GM04504 (cell line): ENCODE measurements at regions not wholly inside any gene's neighbourhood (a gene's known extent, or its start where the extent isn't known, plus 50 kb on each side); places are given as distances from the start of the nearest gene placed in this dataset.

Experiments used
- DNase-seq: peaks from one replicate; pipeline ENCODE4 v3.0.0-alpha.2; 2012; ENCODE audit warnings: low read depth

- DNase-seq: no peak
These were observed 154.7 kb downstream of the KTN1 start for GRCh38 chr14:55734731-55735130.

DNA sequence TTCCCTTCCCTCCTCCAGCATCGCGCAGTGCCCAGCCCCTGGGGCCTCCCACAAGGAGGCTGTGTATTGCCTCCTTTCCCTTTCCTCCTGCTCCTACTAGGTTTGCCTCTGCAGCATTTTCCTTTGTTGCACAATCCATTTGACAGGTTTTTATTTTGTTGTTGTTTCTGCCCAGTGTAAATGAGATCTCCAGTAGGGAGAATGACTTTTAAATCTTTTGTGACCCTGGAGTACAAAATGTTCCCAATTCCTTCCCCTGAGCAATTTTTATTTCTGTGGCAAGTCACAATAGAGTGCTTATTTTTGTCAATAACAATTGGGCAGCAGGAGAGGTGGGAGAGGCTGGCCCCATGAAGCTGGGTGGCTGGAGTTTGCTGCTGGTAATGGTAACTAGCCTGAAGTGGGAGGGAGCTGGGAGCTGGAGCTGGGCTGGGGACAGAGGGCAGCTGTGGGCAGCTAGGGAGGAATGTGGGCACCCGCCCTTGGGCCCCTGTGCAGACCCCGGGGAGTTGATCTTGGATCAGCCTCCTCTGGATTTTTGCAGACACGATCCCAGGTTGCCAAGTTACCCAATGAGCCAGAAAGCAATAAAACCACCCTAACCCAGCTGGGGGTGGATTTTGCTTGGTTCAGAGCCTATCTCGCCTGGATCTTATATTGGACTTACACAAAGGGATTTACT is 160.1 kb downstream of the KTN1 start:
- DNase-seq: no peak

GRCh38 chr14:55740649-55740989 is 160.6 kb downstream of the KTN1 start:
- DNase-seq: no peak

DNA sequence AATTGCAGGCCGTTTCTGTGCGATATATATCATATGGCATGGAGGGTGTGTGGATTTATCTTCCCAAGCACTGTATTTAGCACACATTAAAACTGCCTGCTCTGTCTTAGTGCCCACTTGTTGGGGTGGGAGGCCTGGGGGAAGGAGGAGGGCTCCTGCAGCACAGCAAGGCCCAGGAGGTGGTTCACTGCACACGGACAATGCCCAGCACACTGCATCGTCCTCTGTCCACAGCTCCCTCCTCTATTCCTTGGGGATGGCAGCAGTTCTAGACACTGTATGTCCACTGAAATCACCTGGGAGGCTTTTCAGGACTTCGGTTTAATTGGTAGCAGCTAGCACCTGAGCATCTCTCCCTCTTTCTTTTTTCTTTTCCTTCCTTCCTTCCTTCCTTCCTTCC is 161.2 kb downstream of the KTN1 start:
- no peak for DNase-seq

DNA sequence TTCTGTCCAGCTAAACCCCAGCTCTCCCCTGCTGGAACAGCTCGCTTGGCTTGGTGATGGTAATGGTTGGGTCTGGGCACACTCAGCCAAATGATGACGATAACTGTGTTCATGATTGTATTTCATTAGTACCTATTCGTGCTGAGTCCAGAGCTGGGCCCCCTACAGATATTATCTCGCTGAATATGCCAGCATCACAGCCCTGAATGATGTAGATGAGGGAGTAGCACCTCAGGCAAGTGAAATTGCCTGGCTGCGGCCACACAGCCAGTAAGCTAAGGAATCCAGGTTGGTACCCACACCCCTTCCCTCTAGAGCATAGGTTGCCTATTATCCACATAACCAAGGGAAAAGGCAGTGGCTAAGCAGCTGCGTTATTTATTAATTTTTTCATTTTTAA is 163.5 kb downstream of the KTN1 start:
- DNase-seq: no peak

DNA sequence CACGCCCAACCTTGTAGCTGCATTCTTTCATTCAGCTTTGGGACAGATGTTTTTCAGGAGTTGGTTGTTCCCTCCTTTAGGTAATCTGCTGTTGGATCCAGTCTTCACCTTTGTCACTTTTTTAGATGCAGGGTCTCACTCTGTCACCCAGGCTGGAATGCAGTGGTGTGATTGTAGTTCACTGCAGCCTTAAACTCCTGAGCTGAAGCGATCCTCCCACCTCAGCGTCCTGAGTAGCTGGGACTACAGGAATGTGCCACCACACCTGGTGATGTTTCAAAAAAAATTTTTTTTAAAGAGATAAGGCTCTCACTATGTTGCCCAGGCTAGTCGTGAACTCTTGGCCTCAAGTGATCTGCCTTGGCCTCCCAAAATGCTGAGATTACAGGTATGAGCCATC is 164.3 kb downstream of the KTN1 start:
- DNase-seq: no peak

DNA sequence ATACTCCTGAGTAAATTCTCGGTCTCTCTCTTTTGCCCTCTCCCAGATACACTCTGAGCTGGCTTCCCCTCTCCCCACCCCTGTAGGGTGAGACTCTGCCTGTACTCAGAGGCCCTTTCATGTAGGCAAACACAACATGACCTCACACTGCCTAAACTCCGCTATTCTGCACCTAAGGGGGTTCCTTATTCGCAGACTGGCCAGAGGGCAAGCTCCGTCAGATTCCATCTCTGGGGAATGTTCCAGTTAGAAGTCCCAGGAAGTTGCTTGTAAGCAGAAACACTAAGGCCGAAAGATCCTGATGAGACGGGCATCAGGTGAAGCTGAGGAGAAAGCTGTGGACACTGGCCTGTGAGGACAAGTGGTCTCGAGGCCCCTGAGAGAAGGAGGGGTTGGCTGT is 165.9 kb downstream of the KTN1 start:
- no peak for DNase-seq

DNA sequence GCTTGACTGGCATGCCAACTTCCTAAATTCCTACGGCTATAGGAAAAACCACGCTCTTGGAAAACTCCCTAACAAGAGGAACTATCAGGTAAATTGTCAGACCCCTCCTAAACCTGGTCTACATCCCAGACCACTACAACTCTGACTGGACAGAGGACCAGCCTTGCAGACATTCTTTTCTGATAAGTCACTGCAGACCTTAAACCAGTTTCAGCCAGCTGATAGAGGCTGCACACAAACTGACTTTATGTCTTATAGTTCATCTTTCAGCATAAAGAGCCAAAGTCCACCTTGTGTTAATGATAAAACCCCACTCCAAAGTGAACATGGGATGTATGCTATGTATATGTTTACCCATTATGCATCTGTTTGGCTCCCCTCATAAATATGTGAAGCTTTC is 166.6 kb downstream of the KTN1 start:
- no peak for DNase-seq

- no peak for DNase-seq
These were observed 167.2 kb downstream of the KTN1 start for GRCh38 chr14:55747186-55747585.

- DNase-seq: no peak
These were observed 169.3 kb downstream of the KTN1 start for GRCh38 chr14:55749201-55749812.

- no peak for DNase-seq
These were observed 169.9 kb downstream of the KTN1 start for GRCh38 chr14:55749946-55750345.

DNA sequence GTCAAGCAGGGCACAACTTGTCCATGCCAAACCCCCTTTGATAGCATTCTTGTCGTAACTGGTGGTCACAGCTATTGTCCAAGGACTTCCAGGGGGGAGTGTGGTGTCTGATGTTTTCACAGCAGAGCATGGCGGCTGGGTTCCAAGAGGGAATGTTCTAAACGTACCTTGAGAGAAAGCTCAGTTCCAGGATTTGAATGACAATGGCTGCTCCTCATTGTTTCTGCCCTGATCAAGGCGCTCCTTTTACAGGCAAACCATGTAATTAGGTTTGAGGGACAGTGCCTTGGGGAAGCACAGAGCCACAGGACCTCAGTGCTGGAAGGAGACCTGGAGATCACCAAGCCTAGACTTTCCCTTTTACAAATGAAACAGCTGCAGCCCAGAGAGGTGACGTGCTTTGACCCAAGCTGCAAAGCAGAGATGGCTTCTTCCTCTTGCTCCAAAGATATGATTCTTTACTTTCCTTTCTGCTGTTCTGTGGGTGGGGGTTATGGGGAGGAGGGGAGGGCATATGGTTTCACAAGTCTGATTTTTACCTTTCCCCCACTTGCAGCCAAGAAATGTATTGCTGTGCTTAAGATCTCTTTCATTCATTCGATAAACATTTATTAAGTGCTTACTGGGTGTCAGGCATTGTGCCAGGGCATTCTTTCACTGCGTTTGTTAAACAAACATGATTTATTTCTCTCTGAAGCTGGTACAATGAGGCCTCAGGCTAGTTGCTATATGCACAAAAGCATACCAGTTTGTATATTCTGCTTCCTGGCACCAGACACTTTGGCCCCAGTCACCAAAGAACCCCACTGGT is 172.8 kb downstream of the KTN1 start:
- no peak for DNase-seq

GRCh38 chr14:55754471-55754870 is 174.5 kb downstream of the KTN1 start:
- no peak for DNase-seq

DNA sequence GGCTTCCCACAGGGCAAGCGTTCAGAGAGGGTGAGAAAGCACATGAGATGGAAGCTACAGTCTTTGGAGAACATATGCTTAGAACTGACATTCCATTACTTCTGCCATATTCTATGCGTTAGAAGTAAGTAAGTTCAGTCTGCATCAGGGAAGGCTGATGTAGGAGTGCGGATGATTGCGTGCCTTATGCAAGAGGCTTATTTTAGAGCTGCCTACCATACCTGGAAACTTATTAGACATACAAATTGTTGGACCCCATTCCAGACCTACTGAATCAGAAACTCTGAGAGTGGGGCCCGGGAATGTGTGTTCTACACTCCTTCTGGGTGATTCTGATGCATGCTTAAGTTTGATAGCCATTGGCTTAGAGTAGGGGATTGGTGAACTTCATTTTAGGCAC is 174.9 kb downstream of the KTN1 start:
- DNase-seq: no peak

DNA sequence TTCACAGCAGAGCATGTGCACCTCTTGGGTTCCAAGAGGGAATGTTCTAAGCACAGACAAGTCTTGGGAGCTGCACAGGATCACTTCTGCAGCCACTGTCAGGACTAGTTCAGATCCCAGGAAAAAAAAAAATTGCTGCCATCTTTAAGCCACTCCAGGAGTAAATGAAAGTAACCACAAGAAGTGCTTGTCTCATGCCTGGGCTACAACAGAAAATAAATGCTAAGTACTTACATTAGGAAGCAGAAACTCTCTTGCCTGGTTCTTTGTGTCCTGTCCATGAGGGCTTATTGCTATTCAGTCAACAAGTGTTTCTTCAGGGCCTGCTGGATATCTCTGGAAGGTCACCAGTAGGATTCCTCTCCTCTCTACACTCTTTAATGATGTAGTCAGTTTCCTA is 176.1 kb downstream of the KTN1 start:
- DNase-seq: no peak

- DNase-seq: no peak
These were observed 176.6 kb downstream of the KTN1 start for GRCh38 chr14:55756557-55756956.

DNA sequence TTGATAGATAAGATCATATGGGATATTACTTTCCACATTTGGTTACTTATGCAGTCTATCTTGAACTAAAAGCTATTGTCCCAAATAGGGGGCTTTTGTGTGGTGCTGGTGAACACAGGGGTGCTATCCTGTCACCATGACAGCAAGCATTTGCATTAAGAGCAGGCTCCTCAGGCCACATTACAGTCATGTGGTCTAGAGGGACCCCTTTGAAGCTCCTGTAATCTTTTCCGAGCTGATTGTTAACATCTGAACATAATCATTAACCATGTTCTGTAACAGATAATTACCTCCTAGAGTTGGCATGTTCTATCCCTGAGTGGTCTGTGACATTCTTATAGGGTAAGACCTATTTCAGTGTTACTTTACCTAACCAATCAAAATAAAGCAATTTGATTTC is 178.8 kb downstream of the KTN1 start:
- DNase-seq: no peak

DNA sequence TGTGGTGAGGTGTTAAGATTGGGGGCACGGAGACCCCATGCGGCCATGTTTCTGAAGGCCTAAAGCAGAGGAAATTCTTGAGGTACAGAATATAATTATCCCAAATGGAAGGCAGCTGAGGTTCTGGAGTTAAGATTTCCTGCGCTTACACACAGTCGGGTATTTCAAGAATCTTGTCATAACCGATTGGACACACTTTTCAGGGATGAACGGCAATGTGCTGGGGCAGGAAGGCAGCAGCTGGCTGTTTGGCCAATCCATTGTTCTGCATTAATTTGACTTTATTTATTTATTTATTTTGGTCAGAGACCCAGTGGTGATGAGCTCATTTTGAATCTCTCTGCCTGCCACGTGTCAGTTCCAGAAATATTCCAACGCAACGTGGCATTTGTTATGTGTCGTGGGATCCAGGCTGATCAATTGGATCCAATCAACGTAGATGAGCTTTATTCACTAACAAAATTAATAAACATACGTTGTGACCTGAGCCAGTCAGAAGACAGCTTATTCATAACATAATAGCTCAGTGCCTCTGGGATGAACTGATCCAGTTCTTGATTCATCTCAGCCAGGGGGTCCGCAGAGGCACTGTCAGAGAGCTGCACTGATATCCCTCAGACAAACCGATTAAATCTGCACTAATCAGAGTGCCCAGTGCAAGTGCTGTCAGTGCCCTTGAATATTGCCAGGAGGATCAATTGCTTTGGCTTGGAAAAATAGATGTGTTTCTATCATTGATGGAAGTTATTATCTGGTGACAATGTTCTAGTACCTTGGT is 181.0 kb downstream of the KTN1 start:
- no peak for DNase-seq

DNA sequence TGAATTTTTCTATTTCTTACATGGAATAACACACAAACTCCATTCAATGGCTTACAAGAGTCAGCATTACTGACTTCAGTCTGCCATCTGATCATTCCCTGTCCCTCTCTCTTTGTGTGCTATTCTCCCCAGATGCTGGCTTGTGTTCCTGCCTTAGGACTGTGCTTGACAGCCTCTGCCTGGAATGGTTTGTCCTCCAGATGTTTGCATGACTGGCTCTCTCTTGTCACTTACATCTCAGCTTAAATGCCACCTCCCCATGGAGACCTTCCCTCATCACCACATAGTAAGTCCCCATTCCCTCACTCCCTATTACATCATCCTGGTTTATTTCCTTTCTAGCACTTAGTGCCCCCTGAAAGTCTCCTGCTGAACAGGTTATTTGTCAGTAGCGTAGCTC is 181.6 kb downstream of the KTN1 start:
- no peak for DNase-seq

- no peak for DNase-seq
These were observed 182.7 kb downstream of the KTN1 start for GRCh38 chr14:55762595-55763232.

- no peak for DNase-seq
These were observed 184.8 kb downstream of the KTN1 start for GRCh38 chr14:55764784-55765183.

DNA sequence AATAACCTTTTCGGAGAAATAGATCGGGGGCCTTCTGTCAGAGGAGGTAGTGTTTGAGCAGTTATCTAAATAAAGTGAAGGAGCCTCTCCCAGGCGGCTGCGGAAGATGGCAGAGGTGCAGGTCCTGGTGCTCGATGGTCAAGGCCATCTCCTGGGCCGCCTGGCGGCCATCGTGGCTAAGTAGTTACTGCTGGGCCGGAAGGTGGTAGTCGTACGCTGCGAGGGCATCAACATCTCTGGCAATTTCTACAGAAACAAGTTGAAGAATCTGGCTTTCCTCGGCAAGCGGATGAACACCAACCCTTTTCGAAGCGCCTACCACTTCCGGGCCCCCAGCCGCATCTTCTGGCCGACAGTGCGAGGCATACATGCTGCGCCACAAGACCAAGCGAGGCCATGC is 186.1 kb downstream of the KTN1 start:
- DNase-seq: no peak
